Upper lobe of right lung (tissue), 1 donor: ENCODE measurements at regions not wholly inside any gene's neighbourhood (a gene's known extent, or its start where the extent isn't known, plus 50 kb on each side); places are given as distances from the start of the nearest gene placed in this dataset.

Experiments
- ATAC-seq: fragments of 200-7000 bp; cut with Tn5 transposase; one replicate; pipeline ENCODE4 v1.9.1; 2020; ENCODE audit warnings: mild to moderate bottlenecking, moderate library complexity
- DNase-seq: peaks from one replicate; pipeline ENCODE4 v3.0.0-alpha.2; 2020
- H3K27ac ChIP-seq: fragments of 200-600 bp; one replicate; pipeline ENCODE4 v1.8.0; 2022
- H3K27me3 ChIP-seq: fragments of 200-600 bp; one replicate; pipeline ENCODE4 v1.8.0; 2022; ENCODE audit warnings: mild to moderate bottlenecking
- H3K36me3 ChIP-seq: fragments of 200-600 bp; one replicate; pipeline ENCODE4 v1.8.0; 2022
- H3K4me1 ChIP-seq: fragments of 200-600 bp; one replicate; pipeline ENCODE4 v1.8.0; 2022
- H3K4me3 ChIP-seq: fragments of 200-600 bp; one replicate; pipeline ENCODE4 v1.8.0; 2022; ENCODE audit warnings: mild to moderate bottlenecking
- H3K9me3 ChIP-seq: fragments of 200-600 bp; one replicate; pipeline ENCODE4 v1.8.0; 2022
- intact Hi-C: fragments of 100-400 bp; cut with DNase I; formaldehyde crosslinking; loops from one replicate; pipeline ENCODE4 v1.11.0; 2022
- TF ChIP-seq, protein P1 (sequence below): fragments of 200-600 bp; IDR thresholded peaks from one replicate; pipeline ENCODE4 v1.8.0; 2022; ENCODE audit warnings: antibody characterized with exemption
- donor health status: DM: no; HTN: yes; CAD: no; lungs with severe emphysema.

GRCh38 chr11:32334822-32335221 is 100.5 kb downstream of the WT1 start:
- Histone ChIP-seq H3K4me1 (no peaks in the 10 kb centered on the region), H3K9me3 (no peaks in the 10 kb centered on the region), H3K4me3 (no peak overlapping the region), H3K27me3 (peaks cover 16% of the 10 kb centered on the region), H3K27ac (no peak overlapping the region), H3K36me3 (no peaks in the 10 kb centered on the region)
- intact Hi-C loops: no loop called here
- no peak for DNase-seq
- TF ChIP-seq, protein P1, sequence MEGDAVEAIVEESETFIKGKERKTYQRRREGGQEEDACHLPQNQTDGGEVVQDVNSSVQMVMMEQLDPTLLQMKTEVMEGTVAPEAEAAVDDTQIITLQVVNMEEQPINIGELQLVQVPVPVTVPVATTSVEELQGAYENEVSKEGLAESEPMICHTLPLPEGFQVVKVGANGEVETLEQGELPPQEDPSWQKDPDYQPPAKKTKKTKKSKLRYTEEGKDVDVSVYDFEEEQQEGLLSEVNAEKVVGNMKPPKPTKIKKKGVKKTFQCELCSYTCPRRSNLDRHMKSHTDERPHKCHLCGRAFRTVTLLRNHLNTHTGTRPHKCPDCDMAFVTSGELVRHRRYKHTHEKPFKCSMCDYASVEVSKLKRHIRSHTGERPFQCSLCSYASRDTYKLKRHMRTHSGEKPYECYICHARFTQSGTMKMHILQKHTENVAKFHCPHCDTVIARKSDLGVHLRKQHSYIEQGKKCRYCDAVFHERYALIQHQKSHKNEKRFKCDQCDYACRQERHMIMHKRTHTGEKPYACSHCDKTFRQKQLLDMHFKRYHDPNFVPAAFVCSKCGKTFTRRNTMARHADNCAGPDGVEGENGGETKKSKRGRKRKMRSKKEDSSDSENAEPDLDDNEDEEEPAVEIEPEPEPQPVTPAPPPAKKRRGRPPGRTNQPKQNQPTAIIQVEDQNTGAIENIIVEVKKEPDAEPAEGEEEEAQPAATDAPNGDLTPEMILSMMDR: peak; percentile 30
- peak; percentile 61 for ATAC-seq
